ENCODE measurements at regions not wholly inside any gene's neighbourhood (a gene's known extent, or its start where the extent isn't known, plus 50 kb on each side); places are given as distances from the start of the nearest gene placed in this dataset.

- H3K4me2 ChIP-seq (ENCODE audit: control insufficient read depth, extremely low read depth, insufficient read depth, low read depth, low read length), result no peak overlapping the region
- dilution Hi-C loops (cut with MboI; ENCODE audit: extremely low pct_ligation_motif_present, low sequenced_read_pairs), result no loop called here
- H3K79me2 ChIP-seq (ENCODE audit: control insufficient read depth, insufficient read depth, low read length), result no peaks in the 10 kb centered on the region
- H3K4me1 ChIP-seq (ENCODE audit: control insufficient read depth, extremely low read depth, insufficient read depth, low read length), result no peaks in the 10 kb centered on the region
- no peak for FAIRE-seq
- H3K9me1 ChIP-seq (ENCODE audit: control insufficient read depth, extremely low read depth, insufficient read depth, low read length), result no peaks in the 10 kb centered on the region
- no peak overlapping the region for H3K4me3 ChIP-seq (ENCODE audit: control insufficient read depth in 2 of 3, extremely low read depth in 1 of 3, insufficient read depth in 2 of 3, low read depth in 1 of 3, low read length in 3 of 3)
- H3K27me3 ChIP-seq (ENCODE audit: control insufficient read depth, extremely low read depth, insufficient read depth, low read length), result no peaks in the 10 kb centered on the region
- no peaks in the 10 kb centered on the region for H3K36me3 ChIP-seq (ENCODE audit: control insufficient read depth in 2 of 2, extremely low read depth in 1 of 2, insufficient read depth in 2 of 2, low read length in 2 of 2)
- no peak overlapping the region for H3K27ac ChIP-seq (ENCODE audit: control insufficient read depth, insufficient read depth, low read length)
- H4K20me1 ChIP-seq (ENCODE audit: control insufficient read depth, extremely low read depth, insufficient read depth, low read length), result no peaks in the 10 kb centered on the region
- no peak overlapping the region for H3K9ac ChIP-seq (ENCODE audit: control insufficient read depth, extremely low read depth, insufficient read depth, low read length)
- no peak for DNase-seq (ENCODE audit: low read depth, low spot score)
- TF ChIP-seq EZH2 (IDR thresholded peaks at IDR 0.05; ENCODE audit: low read length) (no peak), CTCF (optimal IDR thresholded peaks at IDR 0.05 in 1 of 3, IDR thresholded peaks at IDR 0.05 in 1 of 3, conservative IDR thresholded peaks at IDR 0.05 in 1 of 3; ENCODE audit: extremely low read depth in 1 of 3, insufficient read depth in 2 of 3, low read length in 3 of 3) (no peak)
- H2AFZ ChIP-seq (ENCODE audit: control insufficient read depth, low read length), result no peak overlapping the region
- H3K9me3 ChIP-seq (ENCODE audit: control insufficient read depth, low read depth, low read length), result no peaks in the 10 kb centered on the region
These were observed 330.9 kb downstream of the TNS1 start for GRCh38 chr2:217671871-217672270.

GRCh38 chr2:217671075-217671474, 331.7 kb downstream of the TNS1 start:
- no peaks in the 10 kb centered on the region for H4K20me1 ChIP-seq (ENCODE audit: control insufficient read depth, extremely low read depth, insufficient read depth, low read length)
- no peaks in the 10 kb centered on the region for H3K36me3 ChIP-seq (ENCODE audit: control insufficient read depth in 2 of 2, extremely low read depth in 1 of 2, insufficient read depth in 2 of 2, low read length in 2 of 2)
- no peak overlapping the region for H2AFZ ChIP-seq (ENCODE audit: control insufficient read depth, low read length)
- H3K9me1 ChIP-seq (ENCODE audit: control insufficient read depth, extremely low read depth, insufficient read depth, low read length), result no peaks in the 10 kb centered on the region
- no peaks in the 10 kb centered on the region for H3K79me2 ChIP-seq (ENCODE audit: control insufficient read depth, insufficient read depth, low read length)
- H3K4me3 ChIP-seq (ENCODE audit: control insufficient read depth in 2 of 3, extremely low read depth in 1 of 3, insufficient read depth in 2 of 3, low read depth in 1 of 3, low read length in 3 of 3), result no peak overlapping the region
- H3K9me3 ChIP-seq (ENCODE audit: control insufficient read depth, low read depth, low read length), result no peaks in the 10 kb centered on the region
- H3K4me1 ChIP-seq (ENCODE audit: control insufficient read depth, extremely low read depth, insufficient read depth, low read length), result no peaks in the 10 kb centered on the region
- TF ChIP-seq EZH2 (IDR thresholded peaks at IDR 0.05; ENCODE audit: low read length) (no peak), CTCF (optimal IDR thresholded peaks at IDR 0.05 in 1 of 3, IDR thresholded peaks at IDR 0.05 in 1 of 3, conservative IDR thresholded peaks at IDR 0.05 in 1 of 3; ENCODE audit: extremely low read depth in 1 of 3, insufficient read depth in 2 of 3, low read length in 3 of 3) (no peak)
- FAIRE-seq (no peak), DNase-seq (ENCODE audit: low read depth, low spot score) (no peak)
- dilution Hi-C loops (cut with MboI; ENCODE audit: extremely low pct_ligation_motif_present, low sequenced_read_pairs), result no loop called here
- H3K27ac ChIP-seq (ENCODE audit: control insufficient read depth, insufficient read depth, low read length), result no peak overlapping the region
- H3K4me2 ChIP-seq (ENCODE audit: control insufficient read depth, extremely low read depth, insufficient read depth, low read depth, low read length), result no peak overlapping the region
- no peaks in the 10 kb centered on the region for H3K27me3 ChIP-seq (ENCODE audit: control insufficient read depth, extremely low read depth, insufficient read depth, low read length)
- no peak overlapping the region for H3K9ac ChIP-seq (ENCODE audit: control insufficient read depth, extremely low read depth, insufficient read depth, low read length)

Data from keratinocyte (primary cell).